GM19455 (cell line): ENCODE measurements at regions not wholly inside any gene's neighbourhood (a gene's known extent, or its start where the extent isn't known, plus 50 kb on each side); places are given as distances from the start of the nearest gene placed in this dataset.
"Not testable (repeated sequence)": the region's sequence is repeated elsewhere in the genome, so short reads cannot be mapped to it uniquely, and the experiment has no call there.

Experiments used
- ATAC-seq: cut with Tn5 transposase; IDR thresholded peaks from one replicate; pipeline ENCODE4 v1.9.1; 2021; ENCODE audit not compliant: unreplicated experiment

DNA sequence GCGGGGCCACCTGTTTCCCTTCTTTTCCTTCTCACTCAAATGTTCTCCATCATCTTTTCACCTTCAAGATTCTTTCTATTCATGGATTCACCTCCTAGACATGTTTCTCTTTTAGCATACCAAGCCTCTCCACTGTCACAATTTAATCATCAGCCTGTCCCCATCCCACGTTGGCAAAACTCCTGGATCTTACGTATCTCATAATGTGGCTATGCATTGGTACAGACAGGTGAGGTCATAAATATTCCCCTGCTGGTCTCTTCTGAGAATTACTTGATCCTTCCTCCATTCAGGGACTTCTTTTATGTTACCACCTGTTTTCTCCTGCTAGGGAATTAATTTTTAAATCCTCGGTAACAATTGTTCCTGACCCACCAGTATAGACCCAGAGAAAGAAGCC lies 262.6 kb upstream of the NEBL start:
- no peak for ATAC-seq

DNA sequence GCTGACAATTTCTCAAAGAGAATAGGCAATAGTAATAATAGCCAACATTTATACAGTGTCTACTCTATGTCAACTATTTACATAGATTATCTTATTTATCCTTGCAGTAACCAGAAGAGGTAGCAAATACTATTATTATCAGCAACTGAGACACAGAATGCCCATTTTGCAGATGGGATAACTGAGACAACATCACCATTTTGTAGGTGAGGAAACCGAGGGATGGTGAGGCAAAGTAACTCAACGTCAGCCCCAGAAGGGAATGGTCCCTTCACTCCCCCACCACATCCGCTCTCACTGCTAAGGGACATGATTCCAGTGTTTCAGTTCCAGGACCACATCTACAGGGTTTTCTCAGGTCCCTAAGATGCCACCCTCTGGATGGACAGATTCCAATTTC lies 261.2 kb upstream of the NEBL start:
- no peak for ATAC-seq

DNA sequence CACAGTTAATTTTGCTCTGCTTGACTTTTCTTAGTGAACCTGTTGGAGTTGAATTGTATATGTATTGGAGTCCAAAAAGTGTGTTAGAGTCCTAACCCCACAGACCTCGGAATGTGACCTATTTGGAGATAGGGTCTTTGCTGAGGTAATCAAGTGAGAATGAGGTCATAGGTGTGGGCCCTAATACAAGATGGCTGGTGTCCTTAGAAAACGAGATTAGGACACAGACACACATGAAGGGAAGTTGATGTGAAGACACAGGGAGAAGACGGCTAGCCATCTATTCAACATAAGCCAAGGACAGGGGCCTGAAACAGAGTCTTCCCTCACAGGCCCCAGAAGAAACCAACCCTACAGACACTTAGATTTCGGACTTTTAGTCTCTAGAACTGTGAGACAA lies 260.6 kb upstream of the NEBL start:
- ATAC-seq, result no peak

DNA sequence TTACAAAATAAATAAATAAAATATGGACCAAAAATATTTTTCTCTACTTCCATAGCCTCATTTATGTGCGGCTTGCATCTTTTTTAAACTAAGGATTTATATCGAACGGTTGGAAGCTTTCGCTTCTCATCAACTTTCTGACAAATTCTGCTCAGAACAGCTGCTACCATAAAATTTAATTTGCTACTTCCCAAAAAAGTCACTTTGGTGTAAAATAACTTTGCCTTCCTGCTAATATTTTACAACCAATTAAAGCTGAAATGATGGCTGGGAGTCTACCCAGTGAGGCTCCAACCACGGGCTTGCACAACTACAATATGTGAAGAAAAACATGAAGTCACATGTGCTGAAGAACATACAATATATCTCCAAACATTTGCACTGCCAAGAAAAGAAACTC lies 253.1 kb upstream of the NEBL start:
- no peak for ATAC-seq

DNA sequence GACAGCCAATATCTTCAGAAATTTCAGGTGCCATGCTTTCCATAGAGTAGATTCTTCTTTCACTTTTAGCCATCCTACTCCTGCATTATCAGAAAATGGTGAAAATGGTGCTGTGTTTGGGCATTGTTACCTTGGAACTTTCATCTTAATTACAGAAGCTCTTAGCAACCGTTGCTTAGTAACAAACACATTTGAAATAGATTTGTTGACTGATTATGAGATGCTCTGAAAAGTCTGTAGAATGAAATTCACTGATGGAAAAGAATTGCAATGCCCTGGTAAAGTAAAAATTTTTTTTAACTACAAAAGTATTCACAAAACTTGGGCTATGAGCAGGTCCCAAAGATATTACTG lies 249.3 kb upstream of the NEBL start:
- ATAC-seq, result no peak

DNA sequence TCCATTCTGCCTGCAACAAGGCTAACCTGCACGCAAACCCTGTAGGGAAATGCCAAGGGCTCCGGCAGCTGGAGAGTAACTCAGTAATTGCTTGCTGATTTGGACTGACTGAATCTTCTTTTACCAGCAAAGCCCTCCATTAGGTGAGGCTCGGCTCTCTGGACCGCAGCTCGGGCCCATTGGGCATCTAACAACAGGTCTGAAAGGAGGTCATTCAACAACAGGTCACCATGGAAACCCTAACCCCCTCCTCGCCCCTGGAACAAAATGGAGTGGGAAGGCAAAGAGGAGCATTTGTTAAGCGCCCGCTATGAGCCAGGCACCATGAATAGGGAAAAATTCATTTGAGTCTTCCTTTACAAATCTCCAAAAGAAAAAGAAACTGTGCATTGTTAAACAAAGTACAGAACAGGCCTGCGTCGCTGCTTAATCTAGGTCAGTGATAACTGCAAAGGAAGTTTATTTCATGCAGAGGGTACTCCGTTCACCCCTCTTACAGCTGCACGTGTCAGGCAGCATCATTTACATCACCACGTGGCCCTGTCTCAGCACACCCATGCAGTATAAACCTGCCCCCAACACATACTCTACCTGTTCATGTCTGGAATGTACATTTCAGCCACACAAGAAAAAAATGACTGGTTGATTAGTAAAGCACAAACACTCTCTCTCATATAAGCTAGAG lies 248.8 kb upstream of the NEBL start:
- ATAC-seq, result no peak

DNA sequence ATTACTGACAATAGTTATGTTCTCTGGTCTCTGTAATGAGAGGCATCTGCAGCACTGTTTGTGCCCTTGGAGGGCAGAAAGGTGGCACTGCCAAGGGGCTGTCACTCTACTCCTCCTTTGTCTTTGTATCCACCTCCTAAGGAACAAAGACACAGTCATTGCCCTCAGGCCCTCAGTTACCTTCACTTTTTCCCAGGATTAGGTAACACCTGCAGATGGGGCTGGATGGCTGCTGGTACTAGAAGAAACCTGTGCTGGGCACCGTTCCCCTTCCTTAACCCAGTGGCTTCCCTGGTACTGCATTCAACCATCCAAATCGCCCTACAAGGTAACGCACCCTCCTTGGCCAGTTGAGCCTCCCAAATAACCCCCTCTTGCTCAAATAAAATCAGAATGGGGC lies 246.9 kb upstream of the NEBL start:
- ATAC-seq, result no peak

DNA sequence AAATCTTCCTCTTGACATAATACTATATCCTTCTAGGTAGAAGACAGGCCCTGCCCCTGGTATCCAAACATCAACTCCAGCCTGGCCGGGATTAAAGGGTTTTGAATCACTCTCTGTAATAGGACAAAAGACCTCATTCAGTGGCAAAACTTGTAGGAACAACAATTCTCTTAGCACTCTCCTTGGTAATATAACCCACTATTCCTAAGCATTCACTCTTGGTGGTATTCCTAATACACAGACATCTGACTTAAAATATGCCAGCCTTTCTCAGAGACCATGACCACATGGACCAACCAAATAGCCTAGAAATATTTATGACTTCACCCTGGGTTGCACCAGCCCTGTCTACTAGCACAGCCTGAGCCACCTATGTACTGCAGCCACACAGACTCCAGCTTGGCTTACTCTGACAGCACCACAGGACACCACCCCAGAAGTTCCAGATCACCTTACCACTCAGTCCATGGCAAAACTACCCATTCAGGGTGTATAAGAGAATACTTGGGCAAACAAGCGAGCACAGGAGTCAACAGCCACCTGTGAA lies 244.9 kb upstream of the NEBL start:
- no peak for ATAC-seq

DNA sequence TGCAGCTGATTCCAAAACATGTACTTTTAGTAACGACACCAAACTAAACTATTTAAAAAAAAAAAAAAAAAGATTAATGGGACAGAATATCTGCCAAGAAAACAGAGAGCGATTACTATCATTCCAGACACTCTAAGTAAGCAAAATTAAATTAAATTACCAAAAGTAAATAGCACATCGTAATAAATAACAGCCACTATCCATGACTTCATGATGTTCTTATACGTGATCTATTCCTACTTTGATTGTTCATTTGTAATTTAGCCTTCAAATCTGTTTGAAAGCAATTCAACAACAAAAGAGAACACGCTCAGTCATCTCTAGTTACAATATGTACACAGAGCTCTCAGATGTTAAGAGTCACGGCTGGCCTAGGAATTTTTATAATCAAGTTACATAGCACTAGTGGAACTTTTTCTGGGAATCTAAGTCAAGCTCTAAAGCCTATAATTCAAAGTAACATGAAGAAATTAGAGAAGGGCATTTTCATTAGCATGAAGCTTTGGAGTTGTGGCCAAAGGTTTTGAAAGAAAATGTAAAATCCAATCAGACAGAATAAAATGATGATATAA lies 241.7 kb upstream of the NEBL start:
- ATAC-seq, result no peak

DNA sequence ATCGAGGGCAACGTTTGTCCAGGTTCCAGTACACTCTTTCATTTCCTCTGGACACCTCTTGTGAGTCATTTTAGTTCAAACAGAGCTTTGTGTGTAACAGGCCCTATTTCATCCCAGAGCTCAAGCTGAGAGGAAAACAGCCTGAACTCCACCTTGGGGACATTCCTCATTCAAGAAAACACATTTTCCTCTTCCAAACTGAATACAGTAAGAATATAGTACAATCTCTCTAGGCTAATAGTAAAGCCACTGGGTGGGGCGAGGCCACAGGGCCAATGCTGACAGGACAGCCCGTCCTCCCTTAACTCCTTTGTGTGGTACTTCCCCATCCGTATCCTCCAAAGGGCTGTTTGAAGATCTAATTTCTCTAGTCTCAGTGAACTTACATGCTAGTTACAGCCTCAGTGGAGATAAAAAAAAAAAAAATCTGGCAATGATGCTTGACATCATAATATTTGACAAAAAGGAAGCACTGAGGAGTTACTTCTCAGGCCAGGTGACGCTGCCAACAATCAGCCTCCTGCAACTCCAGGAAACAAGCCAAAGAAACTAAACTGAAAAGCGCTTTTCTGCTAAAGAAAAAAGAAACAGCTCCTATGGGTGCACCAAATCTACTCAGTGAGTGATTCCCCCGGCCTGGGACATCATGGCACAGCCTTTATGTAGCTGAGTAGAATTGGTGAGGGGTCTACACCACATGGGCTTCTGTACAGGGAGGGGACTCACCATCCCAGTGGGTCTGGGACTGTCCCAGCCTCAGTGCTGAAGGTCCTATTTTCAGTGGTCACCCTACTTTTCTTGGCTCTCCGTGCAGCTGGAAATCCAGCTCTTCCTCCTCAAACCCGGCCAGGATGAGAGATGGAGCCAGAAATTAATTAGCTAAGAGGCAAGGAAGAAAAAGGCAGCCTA lies 238.2 kb upstream of the NEBL start:
- no peak for ATAC-seq

DNA sequence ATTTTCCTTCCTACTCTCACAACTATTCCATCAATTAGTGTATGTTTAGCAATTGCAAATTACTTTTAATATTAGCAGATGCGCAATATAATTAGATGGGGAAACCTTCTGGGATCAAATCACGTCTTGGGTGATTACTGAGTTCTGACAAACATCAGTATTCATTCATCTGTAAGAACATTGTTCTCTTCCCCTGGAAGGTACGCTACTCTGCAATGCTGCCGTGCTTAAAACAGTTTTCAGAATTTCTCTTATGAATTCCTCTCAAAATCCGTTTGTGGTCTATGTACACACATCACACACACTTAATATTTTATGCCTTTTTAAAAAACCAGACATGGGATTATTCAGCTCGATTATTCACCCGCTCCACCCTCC lies 237.5 kb upstream of the NEBL start:
- ATAC-seq, result no peak

DNA sequence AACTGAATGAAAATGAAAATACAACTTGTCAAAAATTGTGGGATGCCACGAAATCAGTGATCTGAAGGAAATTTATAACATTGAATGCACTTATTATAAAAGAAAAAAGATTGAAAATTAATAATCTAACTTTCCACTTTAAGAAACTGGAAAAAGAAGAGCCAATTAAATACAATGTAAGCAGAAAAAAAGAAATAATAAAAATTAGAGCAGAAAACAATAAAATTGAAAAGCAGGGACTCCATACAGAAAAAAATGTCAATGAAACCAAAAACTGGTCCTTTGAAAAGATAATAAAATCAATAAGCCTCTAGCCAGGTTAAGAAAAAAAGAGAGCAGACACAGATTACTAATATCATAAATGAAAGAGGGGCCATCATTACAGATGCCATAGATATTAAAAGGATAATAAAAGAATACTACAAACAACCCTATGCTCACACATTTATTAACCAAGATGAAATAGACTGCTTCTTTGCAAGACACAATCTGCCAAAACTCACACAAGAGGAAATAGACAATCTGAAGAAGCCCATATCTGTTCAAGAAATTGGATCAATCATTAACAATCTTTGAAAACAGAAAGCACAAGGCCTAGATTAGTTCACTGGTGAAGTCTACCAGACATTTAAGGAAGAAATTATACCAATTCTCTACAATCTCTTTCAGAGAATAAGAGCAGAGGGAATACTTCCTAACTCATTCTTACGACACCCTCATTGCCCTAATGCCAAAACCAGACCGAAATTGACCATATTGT lies 233.8 kb upstream of the NEBL start:
- no peak for ATAC-seq

DNA sequence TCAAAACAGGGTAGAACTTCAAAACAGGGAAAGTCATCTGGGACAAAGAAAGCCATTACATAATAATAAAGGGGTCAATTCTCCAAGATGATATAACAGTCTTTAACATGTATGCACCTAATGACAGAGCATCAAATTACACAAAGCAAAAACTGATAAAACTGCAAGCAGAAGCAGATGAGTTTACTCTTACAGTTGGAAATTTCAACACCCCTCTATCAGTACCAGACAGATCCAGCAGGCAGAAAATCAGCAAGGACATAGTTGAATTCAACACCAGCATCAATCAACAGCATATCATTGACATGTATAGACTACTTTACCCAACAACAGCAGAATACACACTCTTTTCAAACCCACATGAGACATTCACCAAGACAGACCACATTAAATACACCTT lies 233.0 kb upstream of the NEBL start:
- ATAC-seq, result no peak

DNA sequence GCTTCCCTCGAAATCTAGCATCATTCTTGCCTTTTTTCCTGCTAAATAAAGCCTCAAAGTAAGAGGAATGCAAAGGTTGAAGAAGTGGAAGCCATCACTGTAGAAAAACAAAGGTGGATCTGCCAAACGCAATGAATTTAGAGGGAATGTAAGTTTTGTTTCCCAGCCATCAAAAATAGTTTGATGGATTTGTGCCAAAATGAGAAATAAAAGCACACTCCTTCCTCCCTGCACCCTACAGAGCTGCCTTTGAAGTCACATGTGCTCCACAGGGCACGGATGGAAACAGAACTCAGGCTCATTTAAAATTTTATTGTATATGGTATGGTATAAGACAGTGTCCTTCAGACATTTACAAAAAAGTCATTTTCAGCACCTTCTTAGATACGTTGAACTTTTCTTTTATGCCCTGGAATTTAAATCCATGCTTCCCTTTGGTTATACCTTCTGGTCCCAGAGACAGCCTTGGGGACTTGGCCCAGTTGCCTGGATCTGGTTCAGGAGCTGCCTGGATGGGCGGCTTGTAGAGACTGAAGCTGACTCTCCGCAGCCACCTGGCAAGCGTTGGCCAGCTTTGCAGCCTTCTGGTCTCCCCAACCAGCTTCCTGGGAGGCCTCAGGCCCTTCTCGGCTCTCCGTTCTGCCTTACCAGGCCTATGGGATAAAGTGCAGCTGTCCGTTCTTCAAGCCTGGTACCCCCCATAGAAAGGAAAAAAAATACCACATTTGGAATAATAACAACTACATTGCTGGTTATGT lies 228.5 kb upstream of the NEBL start:
- no peak for ATAC-seq

DNA sequence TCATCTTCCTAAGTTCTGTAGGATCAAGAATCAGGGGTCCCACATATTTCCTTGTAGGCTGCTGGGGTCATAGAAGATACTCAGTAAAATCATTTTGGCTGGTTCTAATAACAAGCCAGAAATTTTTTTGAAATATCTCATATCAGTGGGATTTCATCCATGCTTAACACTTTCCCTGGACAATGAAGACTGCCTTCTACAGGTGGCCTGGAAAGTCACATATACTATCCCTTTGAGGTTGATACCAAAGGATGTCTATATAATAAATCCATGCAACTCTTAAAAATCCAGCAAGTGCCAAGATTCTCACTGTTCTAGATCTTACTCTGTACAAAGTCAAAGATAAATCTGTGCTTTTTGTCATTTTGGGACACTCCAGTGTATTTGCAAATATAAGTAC lies 225.8 kb upstream of the NEBL start:
- ATAC-seq, result no peak

DNA sequence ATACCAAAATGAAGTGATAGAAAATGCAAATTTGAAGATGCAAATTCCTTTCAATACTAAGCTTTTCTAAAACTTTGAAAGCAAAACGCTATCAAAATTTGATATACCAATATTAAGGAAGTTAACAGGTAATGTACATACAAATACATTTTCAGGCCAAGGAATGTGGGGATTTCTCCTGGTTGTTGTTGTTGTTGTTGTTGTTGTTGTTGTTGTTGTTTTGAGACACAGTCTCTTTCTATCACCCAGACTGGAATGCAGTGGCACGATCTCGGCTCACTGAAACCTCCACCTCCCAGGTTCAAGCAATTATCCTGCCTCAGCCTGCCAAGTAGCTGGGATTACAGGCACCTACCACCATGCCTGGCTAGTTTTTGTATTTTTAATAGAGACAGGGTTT lies 224.7 kb upstream of the NEBL start:
- ATAC-seq, result not testable (repeated sequence)

DNA sequence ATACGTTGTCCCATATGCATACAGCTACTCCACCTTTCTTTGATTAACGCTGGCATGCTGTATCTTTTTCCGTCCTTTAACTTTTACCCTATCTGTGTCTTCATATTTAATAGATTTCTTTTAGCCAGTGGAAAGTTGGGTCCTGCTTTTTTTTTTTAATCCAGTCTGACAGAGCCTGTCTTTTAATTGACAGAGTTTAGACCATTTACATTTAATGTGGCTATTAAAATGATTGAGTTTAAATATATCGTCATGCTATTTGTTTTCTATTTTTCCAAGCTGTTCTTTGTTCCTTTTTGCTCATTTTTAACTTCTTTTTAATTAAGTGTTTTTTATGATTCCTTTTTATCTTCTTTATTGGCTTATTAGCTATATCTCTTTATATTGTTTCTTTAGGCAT lies 217.6 kb upstream of the NEBL start:
- no peak for ATAC-seq

DNA sequence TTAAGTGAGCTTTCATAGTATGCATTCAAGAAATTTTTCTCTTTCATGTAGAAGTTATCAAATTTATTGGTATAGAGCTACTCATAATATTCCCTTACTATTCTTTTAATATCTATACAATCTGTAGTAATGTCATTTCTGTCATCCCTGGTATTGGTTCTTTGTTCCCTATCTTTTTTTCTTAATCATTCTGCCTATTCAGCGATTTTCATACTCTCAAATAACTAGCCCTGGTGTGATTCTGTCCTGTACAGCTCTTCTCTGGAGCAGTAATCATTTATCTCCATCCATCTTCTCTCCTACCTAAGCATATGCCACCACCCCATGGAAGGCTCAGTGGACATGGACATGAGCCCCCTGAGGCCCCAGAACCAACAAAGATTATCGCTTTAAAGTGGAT lies 213.2 kb upstream of the NEBL start:
- ATAC-seq, result no peak

DNA sequence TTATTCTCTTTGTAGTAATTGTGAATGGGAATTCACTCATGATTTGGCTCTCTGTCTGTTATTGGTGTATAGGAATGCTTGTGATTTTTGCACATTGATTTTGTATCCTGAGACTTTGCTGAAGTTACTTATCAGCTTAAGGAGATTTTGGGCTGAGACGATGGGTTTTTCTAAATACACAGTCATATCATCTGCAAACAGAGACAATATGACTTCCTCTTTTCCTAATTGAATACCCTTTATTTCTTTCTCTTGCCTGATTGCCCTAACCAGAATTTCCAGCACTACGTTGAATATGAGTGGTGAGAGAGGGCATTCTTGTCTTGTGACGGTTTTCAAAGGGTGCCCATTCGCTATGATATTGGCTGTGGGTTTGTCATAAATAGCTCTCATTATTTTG lies 209.8 kb upstream of the NEBL start:
- ATAC-seq, result not testable (repeated sequence)

DNA sequence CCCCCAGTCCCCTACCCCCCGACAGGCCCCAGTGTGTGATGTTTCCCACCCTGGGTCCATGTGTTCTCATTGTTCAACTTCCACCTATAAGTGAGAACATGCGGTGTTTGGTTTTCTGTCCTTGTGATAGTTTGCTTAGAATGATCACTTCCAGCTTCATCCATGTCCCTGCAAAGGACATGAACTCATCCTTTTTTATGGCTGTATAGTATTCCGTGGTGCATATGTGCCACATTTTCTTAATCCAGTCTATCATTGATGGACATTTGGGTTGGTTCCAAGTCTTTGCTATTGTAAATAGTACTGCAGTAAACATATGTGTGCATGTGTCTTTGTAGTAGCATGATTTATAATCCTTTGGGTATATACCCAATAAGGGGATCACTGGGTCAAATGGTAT lies 208.2 kb upstream of the NEBL start:
- not testable (repeated sequence) for ATAC-seq
